ENCODE measurements at regions not wholly inside any gene's neighbourhood (a gene's known extent, or its start where the extent isn't known, plus 50 kb on each side); places are given as distances from the start of the nearest gene placed in this dataset.
A peak's percentile ranks its signal among the peaks of the same experiment; 100 is the strongest.

- no peaks in the 10 kb centered on the region for H4K20me1 ChIP-seq (ENCODE audit: insufficient read depth)
- in situ Hi-C loops (cut with MboI) = no loop called here
- H3K79me2 ChIP-seq (ENCODE audit: insufficient read depth) = no peaks in the 10 kb centered on the region
- no peaks in the 10 kb centered on the region for H3K36me3 ChIP-seq (ENCODE audit: low read depth)
- TF ChIP-seq EZH2 (IDR thresholded peaks at IDR 0.05; ENCODE audit: insufficient read depth, poor library complexity, severe bottlenecking) (no peak), EZH2phosphoT487 (IDR thresholded peaks at IDR 0.05; ENCODE audit: insufficient read depth, low read depth) (no peak)
- no peak overlapping the region for H3K4me2 ChIP-seq (ENCODE audit: unreplicated experiment)
- DNase-seq = no peak
- peaks cover 10% of the 10 kb centered on the region; the same call in 1 of the 2 replicates for H3F3A ChIP-seq (ENCODE audit: insufficient read depth)
- WGBS, 2 experiments (ENCODE audit: low coverage in 1 of 2, low lambda C conversion rate in 2 of 2, missing lambda C conversion rate in 2 of 2) = 53 to 73% methylated on average over 2 of the region's 2 CpGs
- no peak overlapping the region for H2AFZ ChIP-seq
- H3K9me3 ChIP-seq (ENCODE audit: low read depth) = no peaks in the 10 kb centered on the region
- H3K9ac ChIP-seq = no peak overlapping the region
- H3K4me1 ChIP-seq (ENCODE audit: insufficient read depth) = peaks cover 4% of the 10 kb centered on the region
- no peak overlapping the region for H3K27ac ChIP-seq
- no peak overlapping the region for H3K4me3 ChIP-seq
- no peaks in the 10 kb centered on the region for H3K9me2 ChIP-seq (ENCODE audit: insufficient read depth)
- peaks cover 7% of the 10 kb centered on the region; the same call in 1 of the 2 replicates for H3K27me3 ChIP-seq (replicated peaks; ENCODE audit: insufficient read depth)
Observed at GRCh38 chr1:212554401-212554800, 54.2 kb upstream of the ATF3 start.

- Histone ChIP-seq H4K20me1 (ENCODE audit: insufficient read depth) (no peaks in the 10 kb centered on the region), H3K4me1 (ENCODE audit: insufficient read depth) (peaks cover 5% of the 10 kb centered on the region)
Observed at GRCh38 chr1:212555426-212555825, 53.1 kb upstream of the ATF3 start.

DNA sequence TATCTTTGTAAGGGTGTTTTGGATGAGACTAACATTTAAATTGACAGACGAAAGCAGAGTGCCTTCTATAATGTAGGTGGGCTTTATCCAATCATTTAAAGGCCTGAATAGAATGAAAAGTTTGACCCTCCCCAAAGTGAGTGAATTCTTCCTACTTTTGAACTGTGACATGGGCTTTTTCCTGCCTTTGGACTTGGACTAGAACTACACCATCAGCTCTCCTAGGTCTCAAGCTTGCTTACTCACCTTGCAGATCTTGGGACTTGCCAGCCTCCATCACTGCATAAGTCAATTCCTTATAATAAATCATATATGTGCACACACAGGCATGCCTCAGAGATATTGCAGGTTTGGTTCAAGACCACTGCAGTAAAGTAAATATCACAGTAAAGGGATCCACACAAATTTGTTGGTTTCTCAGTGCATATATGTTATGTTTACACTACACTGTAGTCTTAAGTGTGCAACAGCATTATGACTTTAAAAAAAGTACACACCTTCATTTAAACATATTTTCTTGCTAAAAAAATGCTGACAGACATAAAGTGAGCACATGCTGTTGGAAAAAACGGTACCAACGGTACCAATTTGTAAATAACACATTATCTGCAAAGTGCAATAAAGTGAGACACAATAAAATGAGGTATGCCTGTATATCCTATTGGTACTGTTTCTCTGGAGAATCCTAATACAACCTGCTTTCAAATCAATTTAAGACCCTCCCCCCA is 51.6 kb upstream of the ATF3 start:
- H3K79me2 ChIP-seq (ENCODE audit: insufficient read depth) = no peaks in the 10 kb centered on the region
- in situ Hi-C loops (cut with MboI) = no loop called here
- H3K27ac ChIP-seq = no peak overlapping the region
- H3K9me3 ChIP-seq (ENCODE audit: low read depth) = no peaks in the 10 kb centered on the region
- no peaks in the 10 kb centered on the region for H3K36me3 ChIP-seq (ENCODE audit: low read depth)
- H3K9ac ChIP-seq = no peak overlapping the region
- H3K4me2 ChIP-seq (ENCODE audit: unreplicated experiment) = no peak overlapping the region
- H3K4me1 ChIP-seq (ENCODE audit: insufficient read depth) = peaks cover 14% of the 10 kb centered on the region
- H4K20me1 ChIP-seq (ENCODE audit: insufficient read depth) = no peaks in the 10 kb centered on the region
- no peak overlapping the region for H3K4me3 ChIP-seq
- WGBS, 2 experiments (ENCODE audit: low coverage in 1 of 2, low lambda C conversion rate in 2 of 2, missing lambda C conversion rate in 2 of 2) = 89 to 90% methylated on average over 3 of the region's 3 CpGs
- H3K27me3 ChIP-seq (replicated peaks; ENCODE audit: insufficient read depth) = no peaks in the 10 kb centered on the region
- no peak for DNase-seq
- no peak for TF ChIP-seq EZH2 (IDR thresholded peaks at IDR 0.05; ENCODE audit: insufficient read depth, poor library complexity, severe bottlenecking)
- TF ChIP-seq EZH2phosphoT487 (IDR thresholded peaks at IDR 0.05; ENCODE audit: insufficient read depth, low read depth) = no peak
- no peaks in the 10 kb centered on the region for H3K9me2 ChIP-seq (ENCODE audit: insufficient read depth)
- no peak overlapping the region for H2AFZ ChIP-seq
- peaks cover 22% of the 10 kb centered on the region for H3F3A ChIP-seq (ENCODE audit: insufficient read depth)

More at GRCh38 chr1:212555426-212555825, 53.1 kb upstream of the ATF3 start:
- DNase-seq = no peak
- Histone ChIP-seq H3K79me2 (ENCODE audit: insufficient read depth) (no peaks in the 10 kb centered on the region), H3K9ac (no peak overlapping the region), H3K9me2 (ENCODE audit: insufficient read depth) (no peaks in the 10 kb centered on the region), H3K4me3 (no peak overlapping the region), H3K36me3 (ENCODE audit: low read depth) (no peaks in the 10 kb centered on the region), H3F3A (ENCODE audit: insufficient read depth) (peaks cover 10% of the 10 kb centered on the region; the same call in 1 of the 2 replicates), H3K9me3 (ENCODE audit: low read depth) (no peaks in the 10 kb centered on the region), H3K27ac (no peak overlapping the region), H3K27me3 (replicated peaks; ENCODE audit: insufficient read depth) (no peaks in the 10 kb centered on the region), H2AFZ (no peak overlapping the region), H3K4me2 (ENCODE audit: unreplicated experiment) (no peak overlapping the region)
- TF ChIP-seq EZH2 (IDR thresholded peaks at IDR 0.05; ENCODE audit: insufficient read depth, poor library complexity, severe bottlenecking) (no peak), EZH2phosphoT487 (IDR thresholded peaks at IDR 0.05; ENCODE audit: insufficient read depth, low read depth) (no peak)
- in situ Hi-C loops (cut with MboI) = no loop called here
- WGBS, 2 experiments (ENCODE audit: low coverage in 1 of 2, low lambda C conversion rate in 2 of 2, missing lambda C conversion rate in 2 of 2) = 90 to 92% methylated on average over 2 of the region's 2 CpGs

DNA sequence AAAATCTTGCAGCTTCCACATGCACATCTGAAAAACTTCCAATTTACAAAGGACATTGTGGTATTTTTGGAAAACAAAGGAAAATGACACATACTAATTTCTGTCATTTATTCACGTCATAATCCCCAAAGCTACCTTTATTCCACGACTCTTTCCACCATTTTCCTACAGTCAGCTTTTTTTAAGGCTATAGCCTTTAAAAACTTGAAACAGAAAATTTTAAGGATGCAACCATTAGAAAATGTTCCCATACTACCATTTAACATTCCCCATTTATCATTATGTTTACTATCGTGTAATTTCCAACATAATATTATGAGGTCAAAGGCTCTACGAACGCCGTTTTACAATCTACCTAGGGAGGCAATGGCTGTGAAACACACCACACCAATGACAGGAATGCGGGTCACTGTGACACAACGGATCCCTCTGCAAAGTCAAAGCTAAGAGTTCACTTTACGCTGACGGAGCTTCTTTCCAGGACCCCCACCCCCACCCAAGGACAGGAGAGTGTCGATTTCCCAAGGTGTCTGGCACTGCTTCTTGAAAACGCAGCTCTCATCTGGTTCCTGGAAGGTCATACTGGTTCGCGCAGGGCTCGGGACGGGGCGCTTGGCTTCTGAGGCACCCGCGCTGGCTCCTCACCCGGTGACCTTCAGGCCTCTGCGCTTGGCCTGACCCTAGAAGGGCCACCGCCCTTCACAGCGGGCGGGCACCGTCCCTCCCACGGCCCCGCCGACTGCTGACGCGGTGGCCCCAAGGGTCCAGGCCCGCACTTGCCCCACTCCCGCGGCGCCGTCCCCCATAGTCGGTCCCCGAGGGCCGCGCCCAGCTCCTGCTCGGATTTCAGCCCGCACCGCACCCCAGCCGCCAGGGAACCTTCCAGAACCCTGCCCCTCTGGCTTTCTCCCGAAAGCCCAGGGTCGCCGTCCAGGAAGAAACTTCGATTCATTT is 50.5 kb upstream of the ATF3 start:
- H3F3A ChIP-seq (ENCODE audit: insufficient read depth) = peaks cover 22% of the 10 kb centered on the region
- no peaks in the 10 kb centered on the region for H3K36me3 ChIP-seq (ENCODE audit: low read depth)
- peak overlapping the region; percentile 63 for H3K4me2 ChIP-seq (ENCODE audit: unreplicated experiment)
- no peaks in the 10 kb centered on the region for H4K20me1 ChIP-seq (ENCODE audit: insufficient read depth)
- no peaks in the 10 kb centered on the region for H3K9me2 ChIP-seq (ENCODE audit: insufficient read depth)
- H3K4me3 ChIP-seq = peak overlapping the region; percentile 73
- in situ Hi-C loops (cut with MboI) = no loop called here
- H3K9me3 ChIP-seq (ENCODE audit: low read depth) = no peaks in the 10 kb centered on the region
- H3K79me2 ChIP-seq (ENCODE audit: insufficient read depth) = no peaks in the 10 kb centered on the region
- peak overlapping the region; percentile 79 for H2AFZ ChIP-seq
- peak overlapping the region; percentile 47 for H3K27ac ChIP-seq
- peak; percentile 77 for DNase-seq
- TF ChIP-seq EZH2phosphoT487 (IDR thresholded peaks at IDR 0.05; ENCODE audit: insufficient read depth, low read depth) (no peak), EZH2 (IDR thresholded peaks at IDR 0.05; ENCODE audit: insufficient read depth, poor library complexity, severe bottlenecking) (no peak)
- peaks cover 14% of the 10 kb centered on the region for H3K4me1 ChIP-seq (ENCODE audit: insufficient read depth)
- 14 to 15% methylated on average over 39 to 44 of the region's 47 CpGs for WGBS, 2 experiments (ENCODE audit: low coverage in 1 of 2, low lambda C conversion rate in 2 of 2, missing lambda C conversion rate in 2 of 2)
- H3K9ac ChIP-seq = peak overlapping the region; percentile 88
- no peaks in the 10 kb centered on the region for H3K27me3 ChIP-seq (replicated peaks; ENCODE audit: insufficient read depth)
